Activated CD4-positive, alpha-beta T cell treated with anti-CD3 and anti-CD28 coated beads, Interleukin-2, amount 50 U/mL, for 4 hours (primary cell): ENCODE measurements at regions not wholly inside any gene's neighbourhood (a gene's known extent, or its start where the extent isn't known, plus 50 kb on each side); places are given as distances from the start of the nearest gene placed in this dataset.

Experiments used
- DNase-seq, 2 experiments: peaks; one replicate each; pipeline ENCODE4 v3.0.0-alpha.2; 2020

- DNase-seq = no peak
Measured at GRCh38 chr3:30069056-30069455, 537.3 kb upstream of the TGFBR2 start.

- DNase-seq = no peak
Measured at GRCh38 chr3:30073040-30073439, 533.4 kb upstream of the TGFBR2 start.

GRCh38 chr3:30073622-30074021 lies 532.8 kb upstream of the TGFBR2 start:
- no peak for DNase-seq

GRCh38 chr3:30075514-30075913 lies 530.9 kb upstream of the TGFBR2 start:
- DNase-seq = no peak

- DNase-seq = no peak
Measured at GRCh38 chr3:30076899-30077298, 529.5 kb upstream of the TGFBR2 start.

GRCh38 chr3:30077746-30078145 lies 528.7 kb upstream of the TGFBR2 start:
- DNase-seq = no peak

GRCh38 chr3:30078736-30079135 lies 527.7 kb upstream of the TGFBR2 start:
- DNase-seq = no peak

GRCh38 chr3:30081904-30082303 lies 524.5 kb upstream of the TGFBR2 start:
- DNase-seq = no peak

- DNase-seq = no peak
Measured at GRCh38 chr3:30082652-30083051, 523.7 kb upstream of the TGFBR2 start.

GRCh38 chr3:30083315-30083714 lies 523.1 kb upstream of the TGFBR2 start:
- DNase-seq = no peak

- DNase-seq = no peak
Measured at GRCh38 chr3:30084316-30084715, 522.1 kb upstream of the TGFBR2 start.

- DNase-seq = no peak
Measured at GRCh38 chr3:30084971-30085403, 521.4 kb upstream of the TGFBR2 start.

GRCh38 chr3:30085486-30085885 lies 520.9 kb upstream of the TGFBR2 start:
- no peak for DNase-seq

- DNase-seq = no peak
Measured at GRCh38 chr3:30091686-30092085, 514.7 kb upstream of the TGFBR2 start.

GRCh38 chr3:30097022-30097650 lies 509.3 kb upstream of the TGFBR2 start:
- no peak for DNase-seq

GRCh38 chr3:30098243-30098642 lies 508.2 kb upstream of the TGFBR2 start:
- DNase-seq = no peak

- DNase-seq = no peak
Measured at GRCh38 chr3:30098653-30099455, 507.5 kb upstream of the TGFBR2 start.

GRCh38 chr3:30102356-30102755 lies 504.0 kb upstream of the TGFBR2 start:
- no peak for DNase-seq

GRCh38 chr3:30103186-30103585 lies 503.2 kb upstream of the TGFBR2 start:
- DNase-seq = no peak

GRCh38 chr3:30107531-30107930 lies 498.9 kb upstream of the TGFBR2 start:
- no peak for DNase-seq

GRCh38 chr3:30112411-30112810 lies 494.0 kb upstream of the TGFBR2 start:
- DNase-seq = no peak

GRCh38 chr3:30112902-30113484 lies 493.4 kb upstream of the TGFBR2 start:
- no peak for DNase-seq

GRCh38 chr3:30113906-30114305 lies 492.5 kb upstream of the TGFBR2 start:
- DNase-seq = no peak

- DNase-seq = no peak
Measured at GRCh38 chr3:30114918-30115317, 491.5 kb upstream of the TGFBR2 start.
